Stimulated activated CD4-positive, alpha-beta T cell treated with anti-CD3 and anti-CD28 coated beads, TNF-alpha, amount 100 ng/mL, for 48 hours (primary cell): ENCODE measurements at regions not wholly inside any gene's neighbourhood (a gene's known extent, or its start where the extent isn't known, plus 50 kb on each side); places are given as distances from the start of the nearest gene placed in this dataset.

Experiments used
- DNase-seq, 3 donors: peaks; one replicate each; pipeline ENCODE4 v3.0.0-alpha.2; 2020; ENCODE audit warnings: low read depth in 3 of 3

DNA sequence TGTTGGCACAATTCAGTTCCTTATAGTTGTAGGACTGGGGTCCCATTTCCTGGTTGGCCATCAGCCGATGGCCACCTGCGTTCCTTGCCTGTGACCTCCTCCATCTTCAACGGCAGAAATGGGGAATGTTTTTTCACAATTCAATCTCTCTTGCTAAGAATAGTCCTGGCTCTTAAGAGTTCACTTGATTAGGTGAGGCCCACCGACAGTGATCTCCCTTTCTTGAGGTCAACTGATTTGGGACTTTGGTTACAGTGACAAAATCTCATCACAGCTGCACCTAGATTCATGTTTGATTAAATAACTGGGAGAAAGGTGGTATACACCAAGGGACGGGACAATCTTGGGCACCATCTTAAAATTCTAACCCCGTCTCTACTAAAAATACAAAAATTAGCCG, 139.1 kb upstream of the DTNBP1 start:
- DNase-seq, result no peak

DNA sequence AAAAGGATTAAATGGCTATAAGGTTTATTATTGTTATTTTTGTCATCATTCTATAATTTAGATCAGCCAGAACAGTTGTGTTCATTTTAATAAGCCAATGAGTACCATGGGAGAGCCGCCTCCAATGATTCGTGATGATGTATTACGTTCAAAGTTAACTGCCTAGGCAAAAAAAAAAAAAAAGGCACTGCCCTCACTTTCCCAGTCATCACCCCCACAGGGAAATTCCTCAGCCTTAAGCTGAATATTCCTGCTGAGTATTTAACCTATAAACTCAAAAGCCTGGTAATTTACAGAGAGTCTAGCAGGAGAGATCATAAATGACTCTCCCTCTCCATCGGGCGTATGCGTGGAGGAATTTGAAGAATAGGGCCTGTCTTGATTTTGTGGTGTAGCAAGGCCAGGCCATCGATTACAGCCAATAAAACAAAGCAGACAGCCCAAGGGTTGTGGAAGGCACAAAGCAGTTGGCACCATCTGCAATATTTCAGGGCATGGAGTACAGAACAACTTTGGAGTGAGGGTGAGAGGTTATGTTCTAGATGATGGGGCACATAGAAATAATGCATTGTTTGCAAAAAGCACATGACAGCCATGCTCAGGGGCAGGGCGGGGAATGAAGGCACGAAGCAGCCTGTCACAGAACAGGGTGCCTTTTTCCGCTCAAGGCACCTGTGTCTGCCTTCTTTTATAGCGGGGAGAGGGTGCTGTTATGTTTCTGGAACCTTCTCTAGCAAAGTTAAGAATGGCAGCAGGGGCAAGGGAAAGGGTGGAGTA, 138.2 kb upstream of the DTNBP1 start:
- DNase-seq, result no peak

DNA sequence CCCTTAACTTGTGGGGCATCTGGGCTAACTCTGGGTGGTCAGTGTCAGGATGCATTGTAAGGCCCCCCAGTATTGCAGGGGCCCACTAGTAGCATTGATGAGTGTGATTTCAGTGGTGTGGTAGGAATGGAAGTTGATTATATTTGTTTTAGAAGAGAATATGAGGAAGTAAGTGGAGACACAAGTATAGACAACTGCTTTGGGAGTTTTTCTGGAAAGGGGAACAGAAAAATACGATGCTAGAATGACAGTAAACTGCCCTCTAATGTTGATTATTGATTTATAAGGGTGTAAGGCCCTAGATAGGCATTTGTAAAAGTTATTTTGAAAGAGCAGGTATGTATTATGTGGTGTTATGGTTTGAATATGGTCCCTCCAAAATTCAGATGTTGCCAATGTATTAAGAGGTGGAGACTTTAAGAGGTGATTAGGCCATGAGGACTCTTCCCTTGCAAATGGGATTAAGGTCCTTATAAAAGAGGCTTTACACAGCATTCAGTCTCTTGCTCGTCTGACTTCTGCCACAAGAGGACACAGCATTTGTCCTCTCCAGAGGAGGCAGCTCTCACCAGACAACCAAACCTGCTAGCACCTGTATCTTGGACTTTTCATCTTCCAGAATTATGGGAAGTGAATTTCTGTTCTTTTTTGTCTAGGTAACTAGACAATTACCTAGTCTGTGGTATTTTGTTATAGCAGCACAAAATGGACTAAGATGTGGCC, 135.9 kb upstream of the DTNBP1 start:
- no peak for DNase-seq

DNA sequence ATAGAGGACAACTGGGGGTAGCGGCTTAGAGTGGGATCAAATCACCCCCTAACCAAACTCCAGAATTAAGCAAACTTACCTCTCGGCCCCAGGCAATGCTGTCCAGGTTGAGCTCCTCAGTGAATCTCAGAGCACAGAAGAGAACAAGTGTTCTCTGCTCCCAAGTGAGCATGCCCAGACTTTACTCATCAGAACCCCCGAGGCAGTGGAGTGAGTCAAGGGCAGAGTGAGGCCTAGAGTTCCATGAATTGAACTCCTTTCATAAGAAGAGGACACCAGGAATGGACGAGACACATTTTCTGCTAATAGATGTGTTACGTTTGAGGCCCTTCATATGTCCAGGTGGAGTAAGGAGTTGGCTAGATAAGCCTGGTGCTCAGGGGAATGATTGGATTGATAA, 134.0 kb upstream of the DTNBP1 start:
- DNase-seq, result no peak

DNA sequence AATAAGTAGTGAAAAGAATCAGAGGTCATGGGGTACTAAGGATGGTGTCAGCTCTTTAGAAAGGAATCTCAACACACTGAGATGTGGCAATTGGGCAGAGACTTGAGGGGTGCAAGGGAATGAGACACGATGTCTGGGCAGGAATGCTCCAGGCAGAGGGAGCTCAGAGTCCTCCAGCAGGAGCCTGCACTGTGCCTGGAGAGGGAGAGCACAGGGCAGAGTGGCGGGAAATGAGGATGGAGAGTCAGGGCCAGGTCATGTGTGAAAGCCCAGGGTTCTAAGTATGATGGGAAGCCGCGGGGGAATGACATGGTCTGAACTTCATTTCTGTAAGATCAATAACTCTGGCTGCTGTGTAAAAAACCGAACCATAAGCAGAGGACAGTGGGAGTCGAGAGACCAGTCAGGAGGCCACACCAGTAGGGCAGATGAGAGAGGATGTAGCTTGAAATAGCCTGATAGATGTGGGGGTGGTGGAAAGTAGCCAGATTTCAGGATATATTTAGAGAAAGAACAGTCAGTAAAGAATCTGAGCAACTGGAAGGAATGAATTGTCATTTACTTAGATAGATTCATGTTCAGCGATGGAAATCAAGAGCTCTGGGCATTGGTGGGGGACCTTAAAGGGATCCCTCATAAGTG, 133.4 kb upstream of the DTNBP1 start:
- no peak for DNase-seq

DNA sequence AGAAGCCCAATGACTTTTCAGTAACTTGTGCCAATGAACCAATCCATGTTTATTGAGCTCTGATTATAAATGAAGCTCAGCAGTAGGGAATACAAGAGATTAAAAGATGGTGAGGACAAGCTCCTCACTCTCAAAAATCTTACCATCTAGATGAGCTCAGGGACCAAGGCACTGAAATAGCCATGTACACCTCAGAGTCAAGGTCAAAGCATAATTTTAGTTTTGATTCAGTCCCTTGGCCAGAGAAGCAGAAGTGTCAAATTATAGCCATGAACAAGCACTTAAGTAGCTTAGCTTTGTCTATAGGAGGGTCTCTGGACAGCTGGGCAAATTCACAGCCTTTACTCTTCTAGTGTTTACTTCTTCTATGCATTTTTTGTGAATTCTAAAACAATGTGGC, 131.0 kb upstream of the DTNBP1 start:
- no peak for DNase-seq

DNA sequence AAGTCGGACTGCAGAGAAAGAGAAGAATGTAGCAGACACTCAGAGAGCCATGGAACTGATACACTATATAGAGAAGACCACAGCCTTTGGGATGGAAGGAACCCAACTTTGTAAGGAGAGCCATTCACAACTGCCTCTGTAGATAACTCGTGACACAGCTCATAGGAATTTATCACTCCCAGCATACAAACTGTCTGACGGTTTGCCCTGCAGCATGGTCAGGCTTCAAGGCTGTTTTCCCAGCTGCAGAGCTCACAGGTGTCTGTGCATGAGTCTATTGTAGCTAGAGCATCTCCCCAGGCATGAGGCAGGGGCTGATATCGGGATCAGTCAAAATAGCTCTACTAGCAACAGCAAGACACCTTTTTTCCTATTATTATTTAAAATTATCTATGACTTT, 130.5 kb upstream of the DTNBP1 start:
- DNase-seq, result no peak

DNA sequence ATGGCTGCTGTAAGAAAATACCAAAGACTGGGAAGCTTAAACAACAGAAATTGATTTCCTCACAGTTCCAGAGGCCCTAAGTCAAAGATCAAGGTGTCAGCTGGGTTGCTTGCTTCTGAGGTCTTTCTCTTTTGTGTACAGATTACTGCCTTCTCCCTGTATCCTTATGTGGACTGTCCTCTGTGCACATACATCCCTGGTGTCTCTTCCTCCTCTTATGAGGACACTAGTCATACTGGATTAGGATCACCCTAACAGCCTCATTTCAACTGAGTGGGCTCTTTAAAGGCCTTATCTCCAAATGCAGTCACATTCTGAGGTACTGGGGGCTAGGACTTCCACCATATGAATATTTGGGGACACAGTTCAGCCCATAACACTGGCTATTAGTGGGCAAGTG, 130.0 kb upstream of the DTNBP1 start:
- DNase-seq, result no peak

DNA sequence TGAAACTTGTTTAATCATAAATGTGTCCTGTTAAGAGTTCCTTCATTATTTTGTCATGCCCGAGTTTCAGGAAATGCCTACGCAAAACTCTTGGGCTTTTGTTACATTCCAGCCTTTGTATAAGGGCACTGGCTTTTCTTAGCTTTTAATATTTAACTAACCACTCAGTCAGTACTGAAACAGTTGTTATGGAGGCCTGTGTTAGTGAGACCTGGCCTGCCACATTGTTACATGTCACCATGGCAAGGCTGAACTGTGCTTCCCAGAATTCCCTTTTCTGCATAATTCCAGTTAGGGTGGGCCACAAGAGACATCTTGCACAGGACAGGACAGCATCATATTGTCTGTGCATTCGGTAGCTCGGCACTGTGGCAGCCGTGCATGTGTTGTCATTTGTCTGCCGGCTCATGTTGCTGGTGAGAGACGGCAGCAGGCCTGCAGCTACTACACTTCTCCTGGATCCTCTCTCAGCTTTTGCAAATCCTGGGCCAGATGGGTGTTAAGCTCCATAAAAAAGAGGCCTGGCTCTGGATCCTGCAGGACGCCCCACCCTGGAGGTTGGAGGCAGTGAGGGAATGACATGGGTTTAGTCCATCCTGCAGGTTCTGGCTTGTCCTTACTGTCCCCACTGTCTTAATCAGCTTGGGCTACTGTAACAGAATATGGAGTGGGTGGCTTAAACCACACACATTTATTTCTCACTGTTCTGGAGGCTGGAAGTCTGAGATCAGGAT, 128.8 kb upstream of the DTNBP1 start:
- no peak for DNase-seq

DNA sequence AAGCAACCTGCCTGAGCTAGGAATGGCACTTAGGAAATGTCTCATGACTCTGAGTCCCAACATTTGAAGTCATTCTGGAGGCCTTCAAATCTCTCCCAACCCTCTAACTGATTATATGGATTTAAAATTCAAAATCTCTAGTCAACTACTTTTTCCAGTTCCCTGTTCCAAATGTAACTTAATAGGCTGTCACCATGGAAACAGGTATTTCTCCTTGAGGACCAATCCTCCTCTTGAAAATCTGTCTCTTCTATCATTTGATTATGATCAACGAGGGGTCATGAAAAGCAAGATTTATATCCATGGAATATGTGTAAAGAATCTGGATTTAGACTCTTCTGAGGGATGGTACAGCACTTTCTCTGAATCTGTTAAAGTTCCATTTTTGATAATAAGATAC, 127.3 kb upstream of the DTNBP1 start:
- DNase-seq, result no peak

DNA sequence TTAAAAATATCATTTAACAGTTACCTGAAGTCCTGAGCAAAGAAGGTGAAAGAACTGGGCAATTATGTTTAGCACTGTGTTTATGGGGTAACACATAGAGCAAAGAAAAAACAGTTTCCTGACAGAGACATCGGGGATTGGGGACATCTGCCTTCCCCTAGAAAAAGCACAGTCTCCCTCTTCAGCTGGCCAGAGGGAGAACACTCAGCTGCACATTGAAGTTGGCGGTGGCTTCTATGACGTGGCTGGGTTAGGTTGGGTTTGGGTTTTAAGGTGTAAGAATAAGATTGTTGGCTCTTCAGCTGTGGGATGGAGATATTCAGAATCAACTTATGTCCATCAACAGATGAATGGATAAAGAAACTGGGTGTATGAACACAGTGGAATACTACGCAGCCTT, 124.0 kb upstream of the DTNBP1 start:
- DNase-seq, result no peak

DNA sequence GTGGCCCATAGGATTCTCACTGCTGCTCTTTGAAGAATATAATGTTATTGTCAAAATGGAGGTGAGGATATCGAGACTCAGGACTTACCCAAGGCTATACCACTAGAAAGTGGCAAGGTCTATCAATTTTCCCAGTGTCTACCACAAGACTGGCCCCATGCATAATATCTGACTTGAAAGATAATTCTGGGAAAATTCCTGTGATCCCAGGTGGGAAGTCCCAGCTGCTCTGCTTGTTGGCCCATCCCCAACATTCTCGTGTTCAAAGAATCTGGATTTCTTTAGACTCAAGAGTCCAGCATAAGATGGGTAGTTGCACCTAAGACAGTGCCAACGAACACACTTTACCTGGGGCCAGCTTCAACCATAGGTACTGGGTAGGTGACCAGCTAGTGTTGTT, 120.7 kb upstream of the DTNBP1 start:
- DNase-seq, result no peak

DNA sequence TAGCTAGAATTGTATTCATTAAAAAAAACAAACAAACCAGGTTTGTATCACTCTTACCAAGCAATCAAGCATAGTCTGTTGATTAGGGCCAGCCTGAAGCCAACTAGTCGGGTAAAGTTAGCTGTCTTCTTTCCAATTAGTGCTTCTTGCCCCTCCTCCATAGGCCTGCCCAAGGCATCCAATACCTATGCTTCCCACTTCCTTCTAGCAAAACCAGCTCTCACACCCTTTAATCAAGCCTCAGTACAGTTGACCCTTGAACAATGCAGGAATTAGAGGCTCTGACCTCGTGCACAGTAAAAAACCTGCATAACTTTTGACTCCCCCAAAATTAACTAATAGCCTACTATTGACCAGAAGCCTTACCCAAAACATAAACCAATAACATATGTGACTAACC, 119.1 kb upstream of the DTNBP1 start:
- DNase-seq, result no peak

DNA sequence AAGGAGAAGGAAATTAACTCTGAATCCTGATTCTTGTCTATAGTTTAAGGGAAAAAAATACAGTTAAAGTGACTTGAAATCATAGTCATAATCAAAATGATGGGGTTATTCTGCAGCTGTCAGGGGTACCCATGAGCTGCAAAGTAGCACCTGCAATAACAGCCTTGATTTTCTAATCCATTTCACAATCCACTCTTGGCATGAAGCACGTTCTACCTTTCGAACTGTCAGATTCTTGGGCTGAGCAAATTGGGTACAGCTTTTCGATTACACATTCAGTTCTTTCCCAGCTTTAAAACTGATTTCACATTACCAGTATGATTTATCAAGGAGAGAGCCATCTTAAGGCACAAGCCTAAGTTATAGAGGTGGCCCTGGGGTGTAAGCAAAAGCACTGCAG, 118.5 kb upstream of the DTNBP1 start:
- no peak for DNase-seq

DNA sequence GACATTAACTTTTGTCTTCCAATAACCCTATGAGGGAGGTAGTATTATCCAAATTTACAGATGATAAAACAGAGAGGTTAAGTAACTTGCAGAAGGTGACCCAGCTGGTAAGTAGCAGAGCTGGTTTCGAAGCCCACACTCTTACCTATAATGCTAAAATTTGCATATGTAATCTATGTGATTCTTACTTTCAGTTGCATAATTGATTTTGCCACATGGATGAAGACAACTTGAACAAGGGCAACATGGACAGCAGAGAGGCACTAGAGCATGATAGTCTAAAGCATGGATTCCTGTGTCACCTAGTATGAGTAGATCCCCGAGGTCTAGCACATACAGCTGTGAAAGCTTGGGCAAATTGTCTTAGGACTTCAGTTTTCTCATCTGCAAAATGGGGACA, 117.6 kb upstream of the DTNBP1 start:
- no peak for DNase-seq

DNA sequence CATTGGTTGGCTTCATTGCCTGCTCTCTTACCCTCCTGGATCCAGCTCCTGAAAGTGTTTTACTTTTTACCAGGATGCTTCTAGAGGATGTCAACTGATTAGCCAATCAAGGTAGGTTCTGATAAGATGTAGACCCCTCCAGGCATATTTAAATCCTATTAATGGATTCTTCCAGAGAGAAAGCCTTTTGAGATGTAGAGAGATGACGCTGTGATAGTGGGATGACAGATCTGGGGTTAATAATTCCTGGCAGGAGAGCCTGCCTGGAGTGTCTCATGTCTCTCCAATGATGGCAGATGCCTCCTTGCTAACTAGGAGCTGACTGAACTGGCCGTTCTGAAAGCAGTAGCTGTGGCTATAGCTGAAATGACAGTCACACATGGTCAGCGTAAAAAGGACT, 116.9 kb upstream of the DTNBP1 start:
- no peak for DNase-seq

DNA sequence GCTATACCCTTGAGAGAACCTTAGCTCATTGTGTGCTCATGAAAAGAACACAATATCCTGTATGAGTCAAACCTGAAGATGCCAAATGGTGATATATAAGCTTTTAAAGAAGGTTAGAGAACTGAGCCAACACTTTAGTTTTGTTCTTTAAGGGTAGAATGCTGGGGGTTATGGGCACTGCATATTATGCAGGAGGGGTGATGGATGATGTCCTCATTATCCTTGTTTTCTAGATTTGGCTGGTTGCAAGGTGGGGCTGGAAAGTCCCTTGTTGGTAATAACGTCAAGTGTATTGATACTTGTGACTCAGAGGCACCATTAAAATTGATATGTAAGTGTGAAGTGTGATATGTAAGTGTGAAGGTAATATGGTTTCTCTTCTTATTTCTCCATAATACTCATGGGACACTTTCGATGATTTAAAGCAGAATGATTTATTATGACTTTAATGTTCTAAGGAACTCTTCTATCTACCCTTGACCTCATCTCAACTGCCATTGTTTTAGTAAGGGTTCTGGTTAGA, 113.7 kb upstream of the DTNBP1 start:
- peak; percentile 9 to 46 (median 19) for DNase-seq

DNA sequence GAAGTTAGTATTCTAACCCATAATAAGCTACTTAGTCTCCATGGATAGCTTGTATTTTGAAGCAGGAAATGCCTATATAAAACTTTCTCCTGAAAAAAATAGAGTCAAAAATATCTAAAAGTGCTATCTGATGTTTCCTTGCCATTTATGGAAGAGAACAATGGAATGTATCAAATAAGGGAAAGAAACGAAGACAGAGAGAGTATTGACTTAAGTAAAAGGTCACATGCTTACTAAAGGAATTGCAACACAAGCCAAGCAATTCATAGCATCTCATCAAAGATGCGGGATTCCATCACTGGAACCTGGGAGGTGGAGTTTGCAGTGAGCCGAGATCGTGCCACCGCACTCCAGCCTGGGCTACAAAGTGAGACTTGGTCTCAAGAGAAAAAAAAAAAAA, 112.9 kb upstream of the DTNBP1 start:
- no peak for DNase-seq

DNA sequence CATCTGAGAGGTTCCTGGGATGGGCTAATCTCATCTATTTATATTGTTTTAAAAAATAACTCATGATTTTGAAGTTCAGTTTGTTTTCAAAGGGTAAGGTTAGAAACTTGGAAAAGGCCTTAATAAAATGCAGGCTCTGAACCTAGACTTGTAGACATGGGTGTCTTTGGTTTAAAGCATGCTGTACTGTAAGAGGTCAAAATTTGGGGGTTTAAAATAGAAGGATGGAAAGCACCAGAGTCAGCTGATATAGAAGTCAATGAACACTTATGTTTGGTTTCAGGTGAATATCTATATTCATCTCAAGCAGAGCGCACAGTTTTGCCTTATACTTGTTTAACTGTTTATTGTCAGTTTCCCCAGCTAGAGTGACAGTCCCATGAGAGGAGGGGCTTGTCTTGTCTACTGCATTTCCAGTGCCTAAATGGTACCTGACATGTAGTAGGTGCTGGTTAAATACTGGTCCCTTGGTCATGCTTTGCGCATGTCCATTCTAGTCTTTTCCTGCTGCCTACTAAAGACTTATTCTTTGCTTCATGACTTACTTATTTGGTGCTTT, 112.3 kb upstream of the DTNBP1 start:
- no peak for DNase-seq

DNA sequence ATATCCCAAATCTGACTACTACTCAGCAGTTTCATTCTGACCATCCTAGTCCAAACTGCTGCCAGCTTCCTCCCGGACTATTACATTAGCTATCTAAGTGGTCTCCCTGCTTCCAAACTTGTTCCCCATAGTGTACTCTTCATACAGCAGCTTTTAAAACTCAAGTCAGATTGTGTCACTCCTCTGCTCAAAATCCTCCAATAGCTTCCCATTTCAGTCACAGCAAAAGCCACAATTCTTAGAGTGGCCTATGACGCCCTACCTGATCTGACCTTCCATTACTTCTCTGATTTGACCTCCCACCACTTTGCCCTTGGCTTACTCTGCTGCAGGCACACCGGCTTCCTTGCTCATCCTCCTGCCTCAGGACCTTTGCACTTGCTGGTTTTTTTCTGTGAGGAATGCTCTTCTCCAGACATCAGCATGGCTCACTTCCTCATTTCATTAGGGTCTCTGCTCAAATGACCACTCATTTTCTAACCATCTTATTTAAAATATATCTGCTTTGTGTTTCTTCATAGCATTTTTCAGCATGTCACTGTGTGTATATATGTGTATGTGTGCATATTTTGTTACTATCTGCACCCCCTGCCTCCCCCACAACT, 111.1 kb upstream of the DTNBP1 start:
- no peak for DNase-seq

DNA sequence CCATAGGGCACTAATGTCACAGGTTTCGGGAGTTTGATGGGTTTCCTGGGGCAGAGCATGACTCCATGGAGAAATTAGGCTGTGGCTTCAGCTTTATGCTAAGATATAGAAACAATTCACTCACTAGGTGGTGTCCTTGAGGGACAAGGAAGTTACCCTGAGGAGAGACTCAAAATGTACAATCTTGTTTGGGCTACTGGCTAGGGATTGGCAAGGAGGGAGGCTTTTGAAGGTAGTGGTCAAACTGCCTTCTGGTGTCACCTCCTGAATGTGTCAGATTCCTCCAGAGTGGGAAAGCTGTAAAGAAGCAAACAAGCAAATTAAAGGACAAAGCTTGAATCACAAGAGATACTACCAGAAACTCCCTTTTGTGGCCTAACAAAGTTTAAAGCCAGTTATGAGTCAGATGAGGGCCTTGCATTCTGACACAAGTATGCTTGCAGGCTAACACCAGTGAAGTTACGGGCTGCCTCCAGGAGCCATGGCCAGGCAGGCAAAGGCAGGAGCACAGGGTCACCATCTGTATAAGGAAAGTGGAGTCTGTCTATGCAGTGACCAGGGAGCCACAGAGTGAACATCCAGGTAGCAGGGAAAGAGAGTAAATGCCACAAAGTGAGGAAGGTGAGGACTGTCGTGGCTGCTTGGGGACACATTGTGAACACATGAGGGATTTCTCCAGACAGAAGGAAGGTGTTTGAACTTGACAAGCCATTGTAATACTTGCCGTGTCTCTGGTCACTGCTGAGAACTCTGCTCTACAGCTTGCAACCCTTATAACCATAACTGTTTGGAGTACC, 107.7 kb upstream of the DTNBP1 start:
- DNase-seq, result no peak
